ENCODE measurements at regions not wholly inside any gene's neighbourhood (a gene's known extent, or its start where the extent isn't known, plus 50 kb on each side); places are given as distances from the start of the nearest gene placed in this dataset.

- no peak for TF ChIP-seq CTCF (IDR thresholded peaks at IDR 0.05)
- WGBS, 2 donors = 73 to 78% methylated on average over 4 of the region's 4 CpGs
- ATAC-seq (peak in 6 of 8 donors; percentile 35 to 81 (median 66)), DNase-seq (no peak)
- Histone ChIP-seq H3K4me3 (no peak overlapping the region), H3K4me1 (no peaks in the 10 kb centered on the region), H3K27ac (peak overlapping the region in 5 of 10 donors; percentile 10 to 62 (median 22)), H3K27me3 (peaks cover 0 to 3% (median 0%) of the 10 kb centered on the region in 7 donors), H3K9me3 (peaks cover 0 to 10% (median 0%) of the 10 kb centered on the region in 11 donors), H3K36me3 (no peaks in the 10 kb centered on the region)
- intact Hi-C loops (cut with DNase I) = no loop called here
Observed at GRCh38 chr9:86534572-86535258, 180.5 kb upstream of the TUT7 start.

GRCh38 chr9:86531971-86532640, 177.9 kb upstream of the TUT7 start:
- peaks cover 0 to 16% (median 0%) of the 10 kb centered on the region in 7 donors for H3K27me3 ChIP-seq
- intact Hi-C loops (cut with DNase I) = no loop called here
- no peak overlapping the region for H3K4me3 ChIP-seq
- H3K36me3 ChIP-seq = no peaks in the 10 kb centered on the region
- ATAC-seq (no peak), DNase-seq (no peak)
- no peak for TF ChIP-seq CTCF (IDR thresholded peaks at IDR 0.05)
- H3K9me3 ChIP-seq = peaks cover 0 to 7% (median 0%) of the 10 kb centered on the region in 11 donors
- H3K27ac ChIP-seq = no peak overlapping the region
- WGBS, 2 donors = 91 to 93% methylated on average over 4 of the region's 4 CpGs
- H3K4me1 ChIP-seq = no peaks in the 10 kb centered on the region

GRCh38 chr9:86531273-86531970, 177.2 kb upstream of the TUT7 start:
- Histone ChIP-seq H3K27ac (no peak overlapping the region), H3K4me1 (no peaks in the 10 kb centered on the region), H3K9me3 (peaks cover 0 to 4% (median 0%) of the 10 kb centered on the region in 11 donors), H3K36me3 (no peaks in the 10 kb centered on the region), H3K4me3 (no peak overlapping the region), H3K27me3 (peaks cover 0 to 23% (median 4%) of the 10 kb centered on the region in 7 donors)
- WGBS, 2 donors = 83 to 85% methylated on average over 6 of the region's 6 CpGs
- no peak for TF ChIP-seq CTCF (IDR thresholded peaks at IDR 0.05)
- intact Hi-C loops (cut with DNase I) = no loop called here
- ATAC-seq (no peak), DNase-seq (no peak)

GRCh38 chr9:86529496-86530275, 175.5 kb upstream of the TUT7 start:
- no peak for DNase-seq
- no peaks in the 10 kb centered on the region for H3K4me1 ChIP-seq
- no peaks in the 10 kb centered on the region for H3K36me3 ChIP-seq
- H3K27me3 ChIP-seq = peaks cover 0 to 24% (median 6%) of the 10 kb centered on the region in 7 donors
- no peak overlapping the region for H3K27ac ChIP-seq
- no peaks in the 10 kb centered on the region for H3K9me3 ChIP-seq
- intact Hi-C loops (cut with DNase I) = no loop called here
- ATAC-seq = no peak
- no peak overlapping the region for H3K4me3 ChIP-seq
- WGBS, 2 donors = 65 to 80% methylated on average over 4 of the region's 4 CpGs
- TF ChIP-seq CTCF (IDR thresholded peaks at IDR 0.05) = no peak

All from heart right ventricle (tissue), 16 donors.